Panc1 (cell line): ENCODE measurements at regions not wholly inside any gene's neighbourhood (a gene's known extent, or its start where the extent isn't known, plus 50 kb on each side); places are given as distances from the start of the nearest gene placed in this dataset.

ENCODE experiments used
- POLR2AphosphoS5 ChIP-seq: IDR thresholded peaks from 2 replicates; pipeline ENCODE4 v1.6.1; 2012; ENCODE audit warnings: mild to moderate bottlenecking, low read depth, low read length, moderate library complexity
- SIN3A ChIP-seq: IDR thresholded peaks from 2 replicates; pipeline ENCODE4 v1.6.1; 2012; ENCODE audit warnings: low read depth, mild to moderate bottlenecking, low read length, moderate library complexity, borderline replicate concordance; ENCODE audit not compliant: insufficient read depth
- TF ChIP-seq, protein P1 (sequence below): fragments of 450-650 bp; IDR thresholded peaks from 2 replicates; pipeline ENCODE4 v1.5.1; 2017; ENCODE audit warnings: mild to moderate bottlenecking
- TF ChIP-seq, protein P2 (sequence below), 2 experiments: IDR thresholded peaks; 2 replicates each; pipeline ENCODE4 v1.6.1; 2011 to 2012; ENCODE audit warnings: low read depth in 2 of 2, control low read depth in 1 of 2, low read length in 1 of 2, mild to moderate bottlenecking in 1 of 2, moderate library complexity in 1 of 2; ENCODE audit not compliant: insufficient read depth in 1 of 2

DNA sequence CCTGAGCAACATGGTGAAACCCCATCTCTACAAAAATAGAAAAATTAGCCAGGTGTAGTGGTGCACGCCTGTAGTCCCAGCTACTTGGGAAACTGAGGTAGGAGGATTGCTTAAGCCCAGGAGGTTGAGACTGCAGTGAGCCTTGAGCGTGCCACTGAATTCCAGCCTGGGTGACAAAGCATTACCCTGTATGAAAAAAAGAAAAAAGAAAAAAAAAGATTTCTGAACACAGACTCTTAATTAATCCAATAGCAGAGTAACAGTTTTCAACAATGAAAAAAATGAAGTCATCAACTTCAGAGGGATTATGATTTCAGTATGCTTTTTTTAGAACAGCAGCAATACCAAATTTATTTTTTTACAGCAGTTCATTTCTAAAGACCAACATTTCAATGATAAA lies 118.8 kb upstream of the TNPO1 start:
- TF ChIP-seq, protein P1, sequence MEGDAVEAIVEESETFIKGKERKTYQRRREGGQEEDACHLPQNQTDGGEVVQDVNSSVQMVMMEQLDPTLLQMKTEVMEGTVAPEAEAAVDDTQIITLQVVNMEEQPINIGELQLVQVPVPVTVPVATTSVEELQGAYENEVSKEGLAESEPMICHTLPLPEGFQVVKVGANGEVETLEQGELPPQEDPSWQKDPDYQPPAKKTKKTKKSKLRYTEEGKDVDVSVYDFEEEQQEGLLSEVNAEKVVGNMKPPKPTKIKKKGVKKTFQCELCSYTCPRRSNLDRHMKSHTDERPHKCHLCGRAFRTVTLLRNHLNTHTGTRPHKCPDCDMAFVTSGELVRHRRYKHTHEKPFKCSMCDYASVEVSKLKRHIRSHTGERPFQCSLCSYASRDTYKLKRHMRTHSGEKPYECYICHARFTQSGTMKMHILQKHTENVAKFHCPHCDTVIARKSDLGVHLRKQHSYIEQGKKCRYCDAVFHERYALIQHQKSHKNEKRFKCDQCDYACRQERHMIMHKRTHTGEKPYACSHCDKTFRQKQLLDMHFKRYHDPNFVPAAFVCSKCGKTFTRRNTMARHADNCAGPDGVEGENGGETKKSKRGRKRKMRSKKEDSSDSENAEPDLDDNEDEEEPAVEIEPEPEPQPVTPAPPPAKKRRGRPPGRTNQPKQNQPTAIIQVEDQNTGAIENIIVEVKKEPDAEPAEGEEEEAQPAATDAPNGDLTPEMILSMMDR = no peak
- TF ChIP-seq POLR2AphosphoS5 = no peak
- TF ChIP-seq, protein P2, sequence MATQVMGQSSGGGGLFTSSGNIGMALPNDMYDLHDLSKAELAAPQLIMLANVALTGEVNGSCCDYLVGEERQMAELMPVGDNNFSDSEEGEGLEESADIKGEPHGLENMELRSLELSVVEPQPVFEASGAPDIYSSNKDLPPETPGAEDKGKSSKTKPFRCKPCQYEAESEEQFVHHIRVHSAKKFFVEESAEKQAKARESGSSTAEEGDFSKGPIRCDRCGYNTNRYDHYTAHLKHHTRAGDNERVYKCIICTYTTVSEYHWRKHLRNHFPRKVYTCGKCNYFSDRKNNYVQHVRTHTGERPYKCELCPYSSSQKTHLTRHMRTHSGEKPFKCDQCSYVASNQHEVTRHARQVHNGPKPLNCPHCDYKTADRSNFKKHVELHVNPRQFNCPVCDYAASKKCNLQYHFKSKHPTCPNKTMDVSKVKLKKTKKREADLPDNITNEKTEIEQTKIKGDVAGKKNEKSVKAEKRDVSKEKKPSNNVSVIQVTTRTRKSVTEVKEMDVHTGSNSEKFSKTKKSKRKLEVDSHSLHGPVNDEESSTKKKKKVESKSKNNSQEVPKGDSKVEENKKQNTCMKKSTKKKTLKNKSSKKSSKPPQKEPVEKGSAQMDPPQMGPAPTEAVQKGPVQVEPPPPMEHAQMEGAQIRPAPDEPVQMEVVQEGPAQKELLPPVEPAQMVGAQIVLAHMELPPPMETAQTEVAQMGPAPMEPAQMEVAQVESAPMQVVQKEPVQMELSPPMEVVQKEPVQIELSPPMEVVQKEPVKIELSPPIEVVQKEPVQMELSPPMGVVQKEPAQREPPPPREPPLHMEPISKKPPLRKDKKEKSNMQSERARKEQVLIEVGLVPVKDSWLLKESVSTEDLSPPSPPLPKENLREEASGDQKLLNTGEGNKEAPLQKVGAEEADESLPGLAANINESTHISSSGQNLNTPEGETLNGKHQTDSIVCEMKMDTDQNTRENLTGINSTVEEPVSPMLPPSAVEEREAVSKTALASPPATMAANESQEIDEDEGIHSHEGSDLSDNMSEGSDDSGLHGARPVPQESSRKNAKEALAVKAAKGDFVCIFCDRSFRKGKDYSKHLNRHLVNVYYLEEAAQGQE (IDR thresholded peaks at IDR 0.05; ENCODE audit: insufficient read depth in 1 of 2, low read depth in 2 of 2, low read length in 1 of 2) = no peak
- no peak for TF ChIP-seq SIN3A
